Liver (tissue), 3 donors: ENCODE measurements at regions not wholly inside any gene's neighbourhood (a gene's known extent, or its start where the extent isn't known, plus 50 kb on each side); places are given as distances from the start of the nearest gene placed in this dataset.
A peak's percentile ranks its signal among the peaks of the same experiment; 100 is the strongest.

Experiments
- CTCF ChIP-seq: fragments of 150-350 bp; IDR thresholded peaks from 2 replicates; pipeline ENCODE4 v1.5.1; 2017; ENCODE audit warnings: improper control_type of control experiment, low read depth, low read length; ENCODE audit not compliant: missing input control
- MAX ChIP-seq: IDR thresholded peaks from 2 replicates; pipeline ENCODE4 v1.6.1; 2016; ENCODE audit warnings: antibody characterized with exemption
- RXRA ChIP-seq, 2 donors: IDR thresholded peaks; 2 replicates each; pipeline ENCODE4 v1.6.1; 2017 to 2018; ENCODE audit warnings: antibody characterized with exemption in 2 of 2, mild to moderate bottlenecking in 1 of 2
- ZBTB33 ChIP-seq: IDR thresholded peaks from 2 replicates; pipeline ENCODE4 v1.6.1; 2016; ENCODE audit warnings: antibody characterized with exemption
- donor health status: healthy.
- donor health status: healthy.

- no peak for TF ChIP-seq MAX
- peak; percentile 8 to 28 for TF ChIP-seq RXRA (IDR thresholded peaks at IDR 0.05)
- peak; percentile 70 for TF ChIP-seq CTCF
- no peak for TF ChIP-seq ZBTB33
These were observed 87.8 kb downstream of the C3orf85 start for GRCh38 chr3:109224333-109224732.
